H1 (cell line): ENCODE measurements at regions not wholly inside any gene's neighbourhood (a gene's known extent, or its start where the extent isn't known, plus 50 kb on each side); places are given as distances from the start of the nearest gene placed in this dataset.

Experiments
- TF ChIP-seq, protein P1 (sequence below): IDR thresholded peaks from 2 replicates; pipeline ENCODE4 v1.6.1; 2012; ENCODE audit warnings: inconsistent platforms

- TF ChIP-seq, protein P1, sequence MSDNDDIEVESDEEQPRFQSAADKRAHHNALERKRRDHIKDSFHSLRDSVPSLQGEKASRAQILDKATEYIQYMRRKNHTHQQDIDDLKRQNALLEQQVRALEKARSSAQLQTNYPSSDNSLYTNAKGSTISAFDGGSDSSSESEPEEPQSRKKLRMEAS: no peak
Measured at GRCh38 chr3:159802864-159803263, 185.8 kb upstream of the IL12A start (continued).
